ENCODE measurements at regions not wholly inside any gene's neighbourhood (a gene's known extent, or its start where the extent isn't known, plus 50 kb on each side); places are given as distances from the start of the nearest gene placed in this dataset.

DNA sequence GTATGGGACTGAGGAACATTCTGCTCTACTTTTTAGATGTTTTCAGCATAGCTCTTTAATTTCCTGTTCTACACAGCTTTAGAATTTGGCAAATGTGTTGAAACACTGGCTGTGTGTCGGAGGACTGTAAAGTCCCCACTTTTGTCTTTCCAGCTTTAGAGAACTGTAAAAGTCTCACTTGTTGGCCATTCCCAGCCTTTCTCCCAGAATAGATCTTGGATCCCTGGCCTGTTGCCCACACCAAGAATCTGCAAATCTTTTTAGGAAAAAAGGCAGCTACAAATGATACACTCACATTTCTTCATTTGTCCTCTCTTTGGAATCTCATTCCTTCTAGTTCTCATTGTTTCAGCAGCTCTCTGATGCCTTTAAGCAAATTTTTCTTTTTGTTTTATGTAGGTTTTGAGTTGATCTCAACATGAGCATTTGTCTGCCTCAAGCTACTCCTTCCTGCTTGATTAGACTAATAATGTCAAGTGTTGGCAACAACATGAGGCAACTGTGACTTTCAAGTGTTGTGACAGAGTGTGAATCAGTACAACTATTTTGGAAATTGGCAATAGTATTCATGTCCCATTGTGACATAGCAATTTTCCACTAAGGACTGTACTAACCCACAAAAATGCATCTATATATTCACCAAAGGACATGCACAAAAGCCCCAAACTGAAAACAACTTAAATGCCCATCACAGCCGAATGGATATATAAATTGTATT, 610.8 kb downstream of the EPHA4 start:
- no peak overlapping the region for H3K27ac ChIP-seq
- ATAC-seq, result no peak
- TF ChIP-seq, protein P1, sequence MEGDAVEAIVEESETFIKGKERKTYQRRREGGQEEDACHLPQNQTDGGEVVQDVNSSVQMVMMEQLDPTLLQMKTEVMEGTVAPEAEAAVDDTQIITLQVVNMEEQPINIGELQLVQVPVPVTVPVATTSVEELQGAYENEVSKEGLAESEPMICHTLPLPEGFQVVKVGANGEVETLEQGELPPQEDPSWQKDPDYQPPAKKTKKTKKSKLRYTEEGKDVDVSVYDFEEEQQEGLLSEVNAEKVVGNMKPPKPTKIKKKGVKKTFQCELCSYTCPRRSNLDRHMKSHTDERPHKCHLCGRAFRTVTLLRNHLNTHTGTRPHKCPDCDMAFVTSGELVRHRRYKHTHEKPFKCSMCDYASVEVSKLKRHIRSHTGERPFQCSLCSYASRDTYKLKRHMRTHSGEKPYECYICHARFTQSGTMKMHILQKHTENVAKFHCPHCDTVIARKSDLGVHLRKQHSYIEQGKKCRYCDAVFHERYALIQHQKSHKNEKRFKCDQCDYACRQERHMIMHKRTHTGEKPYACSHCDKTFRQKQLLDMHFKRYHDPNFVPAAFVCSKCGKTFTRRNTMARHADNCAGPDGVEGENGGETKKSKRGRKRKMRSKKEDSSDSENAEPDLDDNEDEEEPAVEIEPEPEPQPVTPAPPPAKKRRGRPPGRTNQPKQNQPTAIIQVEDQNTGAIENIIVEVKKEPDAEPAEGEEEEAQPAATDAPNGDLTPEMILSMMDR (IDR thresholded peaks at IDR 0.05), result no peak
- intact Hi-C loops (cut with DNase I), result no loop called here
- no peak overlapping the region for H3K4me3 ChIP-seq
- H3K9me3 ChIP-seq, result no peaks in the 10 kb centered on the region
- peaks cover 0 to 3% of the 10 kb centered on the region in 2 donors for H3K4me1 ChIP-seq
- H3K27me3 ChIP-seq, result no peaks in the 10 kb centered on the region
- H3K36me3 ChIP-seq, result no peaks in the 10 kb centered on the region
- no peak for DNase-seq

DNA sequence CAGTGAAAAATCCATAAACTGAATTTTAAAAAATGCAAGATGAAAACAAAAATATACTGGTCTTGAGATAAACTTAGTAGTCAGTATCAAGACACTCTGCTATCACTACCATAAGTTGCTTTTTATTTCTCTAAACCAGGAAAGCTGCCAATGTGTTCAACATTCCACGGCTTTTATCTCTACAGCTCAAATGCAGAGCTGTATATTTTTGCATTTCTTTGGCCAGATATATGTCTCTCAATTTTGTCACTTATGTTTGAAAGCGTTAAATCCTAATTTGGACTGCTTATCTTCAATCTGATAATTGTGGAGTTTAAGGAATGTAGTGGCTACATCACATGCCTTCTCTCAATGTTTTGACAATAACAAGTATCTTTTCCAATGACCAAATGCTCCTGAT, 609.5 kb downstream of the EPHA4 start:
- Histone ChIP-seq H3K4me3 (no peak overlapping the region), H3K27ac (no peak overlapping the region), H3K27me3 (no peaks in the 10 kb centered on the region), H3K36me3 (no peaks in the 10 kb centered on the region), H3K9me3 (no peaks in the 10 kb centered on the region), H3K4me1 (peaks cover 0 to 3% of the 10 kb centered on the region in 2 donors)
- TF ChIP-seq, protein P1 (IDR thresholded peaks at IDR 0.05), result no peak
- intact Hi-C loops (cut with DNase I), result no loop called here
- ATAC-seq (no peak), DNase-seq (peak in 2 of 4 donors; percentile 38 to 41)

DNA sequence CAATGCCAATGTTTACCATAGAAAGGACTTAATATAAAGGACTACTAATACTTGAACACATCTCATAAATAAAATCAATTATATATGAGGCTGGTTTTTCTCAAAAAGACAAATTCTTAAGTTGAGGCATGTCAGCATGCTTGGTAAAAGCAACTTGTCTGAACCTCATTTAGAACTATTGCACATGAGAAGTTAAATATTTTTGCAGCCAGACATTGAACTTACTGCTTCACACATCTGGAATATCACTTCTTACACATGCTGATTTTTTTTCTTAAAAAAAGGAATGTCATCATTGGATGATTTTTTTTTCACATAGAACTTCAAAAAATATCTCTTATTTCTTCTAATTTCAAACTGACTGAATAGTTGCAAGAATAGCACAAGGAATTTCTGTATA, 609.0 kb downstream of the EPHA4 start:
- no peak for DNase-seq
- Histone ChIP-seq H3K27me3 (no peaks in the 10 kb centered on the region), H3K9me3 (no peaks in the 10 kb centered on the region), H3K36me3 (no peaks in the 10 kb centered on the region), H3K4me1 (peaks cover 0 to 3% of the 10 kb centered on the region in 2 donors), H3K27ac (no peak overlapping the region), H3K4me3 (no peak overlapping the region)
- intact Hi-C loops (cut with DNase I), result no loop called here
- no peak for ATAC-seq
- TF ChIP-seq, protein P1 (IDR thresholded peaks at IDR 0.05), result no peak

DNA sequence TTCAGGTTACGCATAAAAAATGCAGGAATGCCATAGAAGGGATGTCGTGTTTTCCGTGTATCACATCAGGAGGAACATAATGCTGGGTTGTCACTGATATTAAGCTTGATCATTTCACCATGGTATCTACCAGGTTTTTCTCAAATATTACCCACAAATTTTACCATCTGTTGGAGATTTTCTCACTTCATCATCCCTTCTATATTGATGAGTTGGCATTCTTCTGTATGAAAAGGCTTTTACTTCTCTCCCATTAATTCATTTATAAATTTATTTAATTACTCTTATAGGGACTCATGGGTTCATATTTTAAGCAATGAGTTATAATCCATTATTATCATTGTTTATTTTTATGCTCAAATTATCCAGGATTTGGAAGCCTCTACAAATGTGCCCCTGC, 608.2 kb downstream of the EPHA4 start:
- no peak for ATAC-seq
- Histone ChIP-seq H3K36me3 (no peaks in the 10 kb centered on the region), H3K9me3 (no peaks in the 10 kb centered on the region), H3K4me1 (peaks cover 0 to 3% of the 10 kb centered on the region in 2 donors), H3K27ac (no peak overlapping the region), H3K4me3 (no peak overlapping the region), H3K27me3 (no peaks in the 10 kb centered on the region)
- no peak for DNase-seq
- intact Hi-C loops (cut with DNase I), result no loop called here
- TF ChIP-seq, protein P1 (IDR thresholded peaks at IDR 0.05), result no peak

DNA sequence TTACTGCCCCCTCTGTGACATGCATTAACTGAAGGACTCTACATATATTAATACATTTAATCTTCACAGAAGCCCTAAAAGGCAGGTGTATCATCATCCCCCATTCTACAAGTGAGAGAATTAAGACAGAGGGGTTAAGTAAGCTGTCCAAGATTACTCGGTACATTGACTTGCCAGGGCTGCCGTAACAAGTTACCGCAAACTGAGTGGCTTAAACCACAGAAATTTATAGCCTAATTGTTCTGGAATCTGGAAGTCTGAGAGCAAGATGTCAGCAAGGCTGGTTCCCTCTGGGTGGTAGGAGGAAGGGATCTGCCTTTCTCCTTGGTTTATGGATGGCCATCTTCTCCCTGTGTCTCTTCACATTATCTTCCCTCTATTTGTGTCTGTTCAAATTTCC, 605.5 kb downstream of the EPHA4 start:
- TF ChIP-seq, protein P1 (IDR thresholded peaks at IDR 0.05), result no peak
- H3K9me3 ChIP-seq, result no peaks in the 10 kb centered on the region
- ATAC-seq (no peak), DNase-seq (no peak)
- no peaks in the 10 kb centered on the region for H3K27me3 ChIP-seq
- H3K4me3 ChIP-seq, result no peak overlapping the region
- intact Hi-C loops (cut with DNase I), result no loop called here
- H3K36me3 ChIP-seq, result no peaks in the 10 kb centered on the region
- H3K4me1 ChIP-seq, result no peaks in the 10 kb centered on the region
- H3K27ac ChIP-seq, result no peak overlapping the region
